ENCODE measurements at regions not wholly inside any gene's neighbourhood (a gene's known extent, or its start where the extent isn't known, plus 50 kb on each side); places are given as distances from the start of the nearest gene placed in this dataset.

DNA sequence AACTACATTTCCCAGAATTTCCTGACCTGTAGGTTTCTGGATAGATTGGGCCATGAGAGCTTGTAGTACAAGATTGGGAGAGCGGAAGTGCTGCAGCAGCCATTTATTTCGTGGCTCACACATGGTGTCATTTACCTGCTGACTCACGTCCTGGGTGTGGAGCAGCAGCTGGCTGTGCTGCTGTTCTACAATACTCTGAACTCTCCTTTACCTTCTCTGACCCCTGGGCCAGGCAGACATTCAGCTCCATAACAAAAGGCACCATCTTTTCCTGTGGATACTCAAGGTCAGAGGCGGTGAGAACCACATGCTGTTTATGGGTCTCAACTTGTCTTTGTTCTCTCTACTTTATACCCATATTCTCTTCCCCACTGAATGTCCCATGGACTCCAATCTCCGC, 490.2 kb downstream of the IGSF11 start:
- Histone ChIP-seq H3K27me3 (ENCODE audit: insufficient read depth, low read length, poor library complexity) (no peaks in the 10 kb centered on the region), H2AFZ (ENCODE audit: low read depth, low read length) (no peak overlapping the region), H3K27ac (ENCODE audit: low read length) (no peak overlapping the region), H3K9ac (ENCODE audit: low read depth, low read length) (no peak overlapping the region), H3K79me2 (ENCODE audit: insufficient read depth, low read length) (no peaks in the 10 kb centered on the region), H4K20me1 (ENCODE audit: insufficient read depth, low read length) (no peaks in the 10 kb centered on the region), H3K4me3 (ENCODE audit: low read depth in 1 of 2, low read length in 2 of 2) (no peak overlapping the region), H3K36me3 (ENCODE audit: insufficient read depth, low read length) (no peaks in the 10 kb centered on the region), H3K4me1 (ENCODE audit: insufficient read depth, low read length) (no peaks in the 10 kb centered on the region), H3K4me2 (ENCODE audit: insufficient read depth, low read length) (no peak overlapping the region), H3K9me3 (ENCODE audit: insufficient read depth, low read length, severe bottlenecking) (no peaks in the 10 kb centered on the region)
- ATAC-seq (ENCODE audit: insufficient read depth, low read depth) (no peak), DNase-seq (no peak)
- no peak for TF ChIP-seq EZH2 (IDR thresholded peaks at IDR 0.05; ENCODE audit: borderline replicate concordance, low read depth, low read length, severe bottlenecking)
- TF ChIP-seq, protein P1, sequence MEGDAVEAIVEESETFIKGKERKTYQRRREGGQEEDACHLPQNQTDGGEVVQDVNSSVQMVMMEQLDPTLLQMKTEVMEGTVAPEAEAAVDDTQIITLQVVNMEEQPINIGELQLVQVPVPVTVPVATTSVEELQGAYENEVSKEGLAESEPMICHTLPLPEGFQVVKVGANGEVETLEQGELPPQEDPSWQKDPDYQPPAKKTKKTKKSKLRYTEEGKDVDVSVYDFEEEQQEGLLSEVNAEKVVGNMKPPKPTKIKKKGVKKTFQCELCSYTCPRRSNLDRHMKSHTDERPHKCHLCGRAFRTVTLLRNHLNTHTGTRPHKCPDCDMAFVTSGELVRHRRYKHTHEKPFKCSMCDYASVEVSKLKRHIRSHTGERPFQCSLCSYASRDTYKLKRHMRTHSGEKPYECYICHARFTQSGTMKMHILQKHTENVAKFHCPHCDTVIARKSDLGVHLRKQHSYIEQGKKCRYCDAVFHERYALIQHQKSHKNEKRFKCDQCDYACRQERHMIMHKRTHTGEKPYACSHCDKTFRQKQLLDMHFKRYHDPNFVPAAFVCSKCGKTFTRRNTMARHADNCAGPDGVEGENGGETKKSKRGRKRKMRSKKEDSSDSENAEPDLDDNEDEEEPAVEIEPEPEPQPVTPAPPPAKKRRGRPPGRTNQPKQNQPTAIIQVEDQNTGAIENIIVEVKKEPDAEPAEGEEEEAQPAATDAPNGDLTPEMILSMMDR (IDR thresholded peaks at IDR 0.05; ENCODE audit: borderline replicate concordance, extremely low read depth, low read length, poor library complexity, severe bottlenecking) = no peak

DNA sequence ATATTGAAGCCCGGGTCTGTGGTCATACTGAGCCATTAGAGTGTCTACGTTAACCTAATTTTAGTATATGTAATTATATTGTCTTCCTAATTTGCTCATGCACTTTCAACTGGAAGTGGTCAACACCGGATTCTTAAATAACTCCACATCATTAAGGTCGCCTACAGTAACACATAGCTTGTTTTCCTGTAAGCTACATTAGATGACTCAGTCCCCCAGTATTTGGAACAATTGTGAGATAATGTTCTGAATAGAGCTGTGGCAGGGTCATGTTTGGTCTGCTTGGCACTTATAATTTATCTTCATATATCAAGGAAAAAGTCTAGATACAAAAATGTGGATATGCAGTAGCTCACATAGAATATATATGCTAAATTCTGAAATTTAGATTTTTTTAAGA, 486.2 kb downstream of the IGSF11 start:
- no peak overlapping the region for H3K27ac ChIP-seq (ENCODE audit: low read length)
- no peak for DNase-seq
- no peaks in the 10 kb centered on the region for H3K79me2 ChIP-seq (ENCODE audit: insufficient read depth, low read length)
- TF ChIP-seq EZH2 (IDR thresholded peaks at IDR 0.05; ENCODE audit: borderline replicate concordance, low read depth, low read length, severe bottlenecking) = no peak
- TF ChIP-seq, protein P1 (IDR thresholded peaks at IDR 0.05; ENCODE audit: borderline replicate concordance, extremely low read depth, low read length, poor library complexity, severe bottlenecking) = no peak
- H3K4me1 ChIP-seq (ENCODE audit: insufficient read depth, low read length) = no peaks in the 10 kb centered on the region
- H3K27me3 ChIP-seq (ENCODE audit: insufficient read depth, low read length, poor library complexity) = no peaks in the 10 kb centered on the region
- H3K9ac ChIP-seq (ENCODE audit: low read depth, low read length) = no peak overlapping the region
- H3K9me3 ChIP-seq (ENCODE audit: insufficient read depth, low read length, severe bottlenecking) = no peaks in the 10 kb centered on the region
- no peak overlapping the region for H2AFZ ChIP-seq (ENCODE audit: low read depth, low read length)
- no peak overlapping the region for H3K4me3 ChIP-seq (ENCODE audit: low read depth in 1 of 2, low read length in 2 of 2)
- no peaks in the 10 kb centered on the region for H3K36me3 ChIP-seq (ENCODE audit: insufficient read depth, low read length)
- H4K20me1 ChIP-seq (ENCODE audit: insufficient read depth, low read length) = no peaks in the 10 kb centered on the region
- no peak for ATAC-seq (ENCODE audit: insufficient read depth, low read depth)
- no peak overlapping the region for H3K4me2 ChIP-seq (ENCODE audit: insufficient read depth, low read length)

DNA sequence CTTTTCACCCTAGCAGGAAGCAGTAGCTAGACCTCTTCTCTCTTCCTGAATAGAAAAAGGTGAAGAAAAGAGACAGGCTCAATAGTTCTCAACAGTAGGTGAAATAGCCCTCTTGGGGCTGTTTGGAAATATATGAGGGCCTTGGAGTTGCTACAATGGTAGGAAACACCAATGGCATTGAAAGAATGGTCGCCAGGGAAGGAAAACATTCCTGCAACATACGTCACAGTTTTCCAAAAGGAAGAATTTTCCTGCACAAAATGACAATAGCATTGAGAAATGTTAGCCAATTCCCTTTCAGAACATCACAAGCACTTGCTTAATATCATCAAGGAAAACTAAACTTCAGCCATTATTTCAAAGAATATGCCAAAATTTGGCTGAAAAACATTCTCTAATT, 484.5 kb downstream of the IGSF11 start:
- no peaks in the 10 kb centered on the region for H3K79me2 ChIP-seq (ENCODE audit: insufficient read depth, low read length)
- no peak overlapping the region for H3K4me2 ChIP-seq (ENCODE audit: insufficient read depth, low read length)
- H3K9ac ChIP-seq (ENCODE audit: low read depth, low read length) = no peak overlapping the region
- H4K20me1 ChIP-seq (ENCODE audit: insufficient read depth, low read length) = no peaks in the 10 kb centered on the region
- TF ChIP-seq, protein P1 (IDR thresholded peaks at IDR 0.05; ENCODE audit: borderline replicate concordance, extremely low read depth, low read length, poor library complexity, severe bottlenecking) = no peak
- no peak for TF ChIP-seq EZH2 (IDR thresholded peaks at IDR 0.05; ENCODE audit: borderline replicate concordance, low read depth, low read length, severe bottlenecking)
- no peaks in the 10 kb centered on the region for H3K27me3 ChIP-seq (ENCODE audit: insufficient read depth, low read length, poor library complexity)
- no peaks in the 10 kb centered on the region for H3K9me3 ChIP-seq (ENCODE audit: insufficient read depth, low read length, severe bottlenecking)
- H3K4me1 ChIP-seq (ENCODE audit: insufficient read depth, low read length) = no peaks in the 10 kb centered on the region
- no peak for ATAC-seq (ENCODE audit: insufficient read depth, low read depth)
- H3K4me3 ChIP-seq (ENCODE audit: low read depth in 1 of 2, low read length in 2 of 2) = no peak overlapping the region
- H3K27ac ChIP-seq (ENCODE audit: low read length) = no peak overlapping the region
- no peaks in the 10 kb centered on the region for H3K36me3 ChIP-seq (ENCODE audit: insufficient read depth, low read length)
- DNase-seq = no peak
- H2AFZ ChIP-seq (ENCODE audit: low read depth, low read length) = no peak overlapping the region

DNA sequence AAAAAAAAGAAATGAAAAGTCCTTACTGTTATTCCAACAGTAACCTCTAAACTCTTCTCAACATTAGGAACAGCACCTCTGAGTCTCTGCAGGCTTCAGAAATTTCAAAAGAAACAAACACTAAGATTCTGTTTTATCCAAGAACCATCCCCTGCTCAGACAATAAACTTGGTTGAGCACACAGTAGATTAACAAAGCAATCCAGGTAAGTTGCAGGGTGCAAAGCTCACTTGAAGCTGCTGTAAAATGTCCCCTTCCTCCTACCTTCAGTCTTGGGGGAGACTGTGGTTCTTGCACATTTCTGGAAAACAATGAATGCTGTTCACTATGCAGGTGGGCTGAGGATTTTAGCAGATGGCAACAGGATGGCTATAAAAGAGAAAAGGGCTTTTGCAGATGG, 484.1 kb downstream of the IGSF11 start:
- no peak for ATAC-seq (ENCODE audit: insufficient read depth, low read depth)
- no peaks in the 10 kb centered on the region for H3K79me2 ChIP-seq (ENCODE audit: insufficient read depth, low read length)
- H3K9ac ChIP-seq (ENCODE audit: low read depth, low read length) = no peak overlapping the region
- no peak overlapping the region for H2AFZ ChIP-seq (ENCODE audit: low read depth, low read length)
- H3K4me3 ChIP-seq (ENCODE audit: low read depth in 1 of 2, low read length in 2 of 2) = no peak overlapping the region
- no peak for TF ChIP-seq EZH2 (IDR thresholded peaks at IDR 0.05; ENCODE audit: borderline replicate concordance, low read depth, low read length, severe bottlenecking)
- TF ChIP-seq, protein P1 (IDR thresholded peaks at IDR 0.05; ENCODE audit: borderline replicate concordance, extremely low read depth, low read length, poor library complexity, severe bottlenecking) = no peak
- no peak for DNase-seq
- no peak overlapping the region for H3K27ac ChIP-seq (ENCODE audit: low read length)
- no peak overlapping the region for H3K4me2 ChIP-seq (ENCODE audit: insufficient read depth, low read length)
- H4K20me1 ChIP-seq (ENCODE audit: insufficient read depth, low read length) = no peaks in the 10 kb centered on the region
- no peaks in the 10 kb centered on the region for H3K4me1 ChIP-seq (ENCODE audit: insufficient read depth, low read length)
- H3K27me3 ChIP-seq (ENCODE audit: insufficient read depth, low read length, poor library complexity) = no peaks in the 10 kb centered on the region
- no peaks in the 10 kb centered on the region for H3K9me3 ChIP-seq (ENCODE audit: insufficient read depth, low read length, severe bottlenecking)
- no peaks in the 10 kb centered on the region for H3K36me3 ChIP-seq (ENCODE audit: insufficient read depth, low read length)
